Osteocyte (in vitro differentiated cells): ENCODE measurements at regions not wholly inside any gene's neighbourhood (a gene's known extent, or its start where the extent isn't known, plus 50 kb on each side); places are given as distances from the start of the nearest gene placed in this dataset.

ENCODE experiments used
- DNase-seq: peaks from one replicate; pipeline ENCODE4 v3.0.0; 2021; ENCODE audit warnings: mixed read lengths; ENCODE audit not compliant: unreplicated experiment; ENCODE audit errors: extremely low spot score
- H3K27ac Mint-ChIP-seq: one replicate; pipeline ENCODE4 v1.8.0; 2021; ENCODE audit warnings: mild to moderate bottlenecking, mixed read lengths; ENCODE audit not compliant: unreplicated experiment
- H3K27me3 Mint-ChIP-seq: one replicate; pipeline ENCODE4 v1.8.0; 2021; ENCODE audit warnings: mixed read lengths; ENCODE audit not compliant: unreplicated experiment
- H3K36me3 Mint-ChIP-seq: one replicate; pipeline ENCODE4 v1.8.0; 2021; ENCODE audit warnings: mixed read lengths; ENCODE audit not compliant: unreplicated experiment
- H3K4me1 Mint-ChIP-seq: one replicate; pipeline ENCODE4 v1.8.0; 2021; ENCODE audit warnings: mixed read lengths; ENCODE audit not compliant: unreplicated experiment
- H3K4me3 Mint-ChIP-seq: one replicate; pipeline ENCODE4 v1.8.0; 2021; ENCODE audit warnings: mild to moderate bottlenecking, moderate library complexity, mixed read lengths; ENCODE audit not compliant: unreplicated experiment
- H3K9me3 Mint-ChIP-seq: one replicate; pipeline ENCODE4 v1.8.0; 2021; ENCODE audit warnings: mixed read lengths; ENCODE audit not compliant: unreplicated experiment
- TF ChIP-seq, protein P1 (sequence below): fragments of 200-600 bp; sonication (generic); IDR thresholded peaks from 2 replicates; pipeline ENCODE4 v1.5.0; 2021; ENCODE audit warnings: antibody characterized with exemption, mild to moderate bottlenecking, moderate library complexity

DNA sequence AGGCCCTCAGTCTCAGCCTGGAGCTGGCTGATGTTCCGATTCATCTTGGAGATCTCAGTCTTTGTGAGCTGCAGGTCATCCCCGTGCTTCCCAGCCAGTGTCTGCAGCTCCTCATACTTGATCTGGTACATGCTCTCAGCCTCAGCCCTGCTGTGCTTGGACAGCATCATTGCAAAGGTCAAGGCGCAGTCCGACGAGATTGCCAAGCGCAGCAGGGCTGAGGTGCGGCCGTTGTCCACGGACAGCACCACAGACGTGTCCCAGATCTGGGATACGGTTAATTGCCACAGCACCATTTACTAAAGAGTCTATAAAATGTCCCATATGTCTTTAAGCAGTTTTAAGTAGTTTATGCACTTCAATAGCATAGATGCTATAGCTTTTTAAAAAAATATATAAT lies 965.7 kb downstream of the FSCB start:
- Mint-ChIP-seq H3K36me3 (no peaks in the 10 kb centered on the region), H3K27me3 (no peaks in the 10 kb centered on the region)

DNA sequence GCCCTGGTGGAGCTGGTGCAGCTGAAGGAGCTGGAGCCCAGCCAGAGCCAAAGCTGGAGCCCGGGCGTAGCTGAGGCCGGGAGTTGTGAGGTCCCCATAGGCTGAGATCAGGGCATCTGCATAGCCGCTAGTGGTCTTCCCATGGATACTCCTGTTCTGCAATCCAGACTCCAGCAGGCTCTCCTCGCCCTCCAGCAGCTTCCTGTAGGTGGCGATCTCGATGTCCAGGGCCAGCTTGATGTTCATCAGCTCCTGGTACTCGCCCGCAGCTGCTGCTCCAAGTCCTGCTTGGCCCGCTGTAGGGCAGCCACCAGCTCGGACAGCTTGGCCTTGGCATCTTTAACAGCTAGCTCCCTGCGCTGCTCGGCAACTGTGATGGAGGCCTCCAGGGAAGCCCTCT lies 966.1 kb downstream of the FSCB start:
- no peak for DNase-seq
- TF ChIP-seq, protein P1, sequence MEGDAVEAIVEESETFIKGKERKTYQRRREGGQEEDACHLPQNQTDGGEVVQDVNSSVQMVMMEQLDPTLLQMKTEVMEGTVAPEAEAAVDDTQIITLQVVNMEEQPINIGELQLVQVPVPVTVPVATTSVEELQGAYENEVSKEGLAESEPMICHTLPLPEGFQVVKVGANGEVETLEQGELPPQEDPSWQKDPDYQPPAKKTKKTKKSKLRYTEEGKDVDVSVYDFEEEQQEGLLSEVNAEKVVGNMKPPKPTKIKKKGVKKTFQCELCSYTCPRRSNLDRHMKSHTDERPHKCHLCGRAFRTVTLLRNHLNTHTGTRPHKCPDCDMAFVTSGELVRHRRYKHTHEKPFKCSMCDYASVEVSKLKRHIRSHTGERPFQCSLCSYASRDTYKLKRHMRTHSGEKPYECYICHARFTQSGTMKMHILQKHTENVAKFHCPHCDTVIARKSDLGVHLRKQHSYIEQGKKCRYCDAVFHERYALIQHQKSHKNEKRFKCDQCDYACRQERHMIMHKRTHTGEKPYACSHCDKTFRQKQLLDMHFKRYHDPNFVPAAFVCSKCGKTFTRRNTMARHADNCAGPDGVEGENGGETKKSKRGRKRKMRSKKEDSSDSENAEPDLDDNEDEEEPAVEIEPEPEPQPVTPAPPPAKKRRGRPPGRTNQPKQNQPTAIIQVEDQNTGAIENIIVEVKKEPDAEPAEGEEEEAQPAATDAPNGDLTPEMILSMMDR, result no peak
- Mint-ChIP-seq H3K27ac (no peak overlapping the region), H3K36me3 (no peaks in the 10 kb centered on the region), H3K4me3 (no peak overlapping the region), H3K27me3 (no peaks in the 10 kb centered on the region), H3K4me1 (no peaks in the 10 kb centered on the region), H3K9me3 (peaks cover 7% of the 10 kb centered on the region)

More for the DNA sequence above, 965.7 kb downstream of the FSCB start:
- Mint-ChIP-seq H3K4me1 (no peaks in the 10 kb centered on the region), H3K27ac (no peak overlapping the region), H3K9me3 (peaks cover 7% of the 10 kb centered on the region), H3K4me3 (no peak overlapping the region)
- DNase-seq, result no peak
- TF ChIP-seq, protein P1, result no peak

DNA sequence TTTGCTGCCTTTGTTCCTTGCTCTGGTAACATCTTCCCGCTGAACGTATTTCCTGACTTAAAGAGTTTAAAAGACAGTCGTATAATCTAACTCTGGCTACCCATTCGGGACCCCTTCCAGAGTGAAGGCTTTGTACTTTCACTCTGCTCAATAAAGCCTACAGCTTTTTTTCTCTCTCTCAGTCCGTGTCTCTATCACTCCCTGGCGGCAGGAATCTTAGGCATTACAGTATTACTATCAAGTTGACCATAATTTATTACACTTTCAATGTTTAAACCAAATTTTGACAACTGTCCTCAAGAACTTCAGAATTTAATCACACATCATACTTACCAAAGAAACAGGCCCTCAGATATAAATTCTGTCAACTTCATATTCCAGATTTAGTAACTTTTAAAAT lies 967.9 kb downstream of the FSCB start:
- no peak for DNase-seq
- H3K4me1 Mint-ChIP-seq, result no peaks in the 10 kb centered on the region
- peaks cover 13% of the 10 kb centered on the region for H3K9me3 Mint-ChIP-seq
- TF ChIP-seq, protein P1, result peak; percentile 29
- H3K27ac Mint-ChIP-seq, result no peak overlapping the region
- H3K4me3 Mint-ChIP-seq, result no peak overlapping the region
- H3K27me3 Mint-ChIP-seq, result no peaks in the 10 kb centered on the region
- no peaks in the 10 kb centered on the region for H3K36me3 Mint-ChIP-seq

DNA sequence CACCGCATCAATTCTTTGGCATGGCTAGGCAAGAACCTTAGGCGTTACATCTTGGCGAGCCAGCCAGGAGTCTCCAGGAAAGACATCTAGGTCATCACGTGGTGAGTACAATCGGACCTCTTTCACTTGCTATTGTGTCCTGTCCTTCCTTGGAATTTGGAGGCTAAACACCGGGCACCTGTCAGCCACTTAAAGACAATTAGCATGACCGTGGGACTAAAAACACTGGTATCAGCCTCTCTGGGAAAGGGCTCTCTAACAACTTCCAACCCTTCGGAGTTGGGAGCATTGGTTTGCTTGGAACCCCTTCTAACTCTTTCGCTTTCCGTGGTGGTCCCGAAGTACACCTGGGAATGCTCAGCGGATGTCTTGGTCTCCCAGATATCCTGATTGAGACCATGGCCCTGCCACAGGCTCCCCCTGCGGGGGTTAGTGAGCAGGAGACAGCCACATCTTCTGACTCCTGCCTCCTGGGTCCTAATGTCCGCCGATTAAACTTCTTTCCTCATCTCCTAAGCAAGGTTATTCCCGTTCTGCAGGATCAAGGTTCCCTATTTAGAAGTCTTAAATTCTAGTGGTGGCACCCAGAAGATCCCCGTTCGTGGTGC lies 971.7 kb downstream of the FSCB start:
- peaks cover 20% of the 10 kb centered on the region for H3K9me3 Mint-ChIP-seq

DNA sequence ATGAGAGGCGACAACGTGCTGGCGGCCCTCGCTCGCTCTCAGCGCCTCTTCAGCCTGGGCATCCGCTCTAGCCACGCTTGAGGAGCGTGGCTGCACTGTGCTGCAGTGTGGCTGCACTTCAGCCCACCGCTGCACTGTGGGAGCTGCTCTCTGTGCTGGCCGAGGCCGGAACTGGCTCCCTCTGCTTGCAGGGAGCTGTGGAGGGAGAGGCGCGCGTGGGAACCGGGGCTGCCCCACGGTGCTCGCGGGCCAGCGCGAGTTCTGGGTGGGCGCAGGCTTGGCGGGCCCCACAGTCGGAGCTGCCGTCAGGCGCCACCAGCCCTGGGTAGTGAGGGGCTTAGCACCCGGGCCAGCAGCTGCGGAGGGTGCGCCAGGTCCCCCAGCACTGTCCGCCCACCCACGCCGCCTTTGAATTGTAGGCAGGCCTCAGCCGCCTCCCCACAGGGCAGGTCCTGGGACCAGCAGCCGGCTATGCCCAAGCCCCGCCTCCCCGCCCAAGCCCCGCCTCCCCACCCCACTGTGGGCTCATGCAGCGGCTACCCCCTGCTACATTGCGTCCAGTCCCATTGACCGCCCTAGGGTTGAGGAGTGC lies 974.2 kb downstream of the FSCB start:
- no peak for DNase-seq
- no peak overlapping the region for H3K27ac Mint-ChIP-seq
- peaks cover 19% of the 10 kb centered on the region for H3K9me3 Mint-ChIP-seq
- TF ChIP-seq, protein P1, result no peak
- no peaks in the 10 kb centered on the region for H3K4me1 Mint-ChIP-seq
- no peaks in the 10 kb centered on the region for H3K27me3 Mint-ChIP-seq
- no peak overlapping the region for H3K4me3 Mint-ChIP-seq
- no peaks in the 10 kb centered on the region for H3K36me3 Mint-ChIP-seq

More for the DNA sequence above, 971.7 kb downstream of the FSCB start:
- TF ChIP-seq, protein P1, result no peak
- Mint-ChIP-seq H3K27me3 (no peaks in the 10 kb centered on the region), H3K27ac (no peak overlapping the region), H3K4me3 (no peak overlapping the region), H3K4me1 (no peaks in the 10 kb centered on the region), H3K36me3 (no peaks in the 10 kb centered on the region)
- DNase-seq, result no peak
